ENCODE measurements at regions not wholly inside any gene's neighbourhood (a gene's known extent, or its start where the extent isn't known, plus 50 kb on each side); places are given as distances from the start of the nearest gene placed in this dataset.

- TF ChIP-seq CTCF (tag by site-specific recombination; IDR thresholded peaks at IDR 0.05) = no peak
- TF ChIP-seq ZNF292 (tag by site-specific recombination; IDR thresholded peaks at IDR 0.05; ENCODE audit: borderline replicate concordance, low read depth) = no peak
- TF ChIP-seq ZNF146 (tag by site-specific recombination; IDR thresholded peaks at IDR 0.05) = no peak
- no peak for TF ChIP-seq SP2 (tag by site-specific recombination; IDR thresholded peaks at IDR 0.05)
- no peak for TF ChIP-seq ZNF664 (tag by site-specific recombination; IDR thresholded peaks at IDR 0.05)
- no peak for TF ChIP-seq ZNF560 (tag by site-specific recombination; IDR thresholded peaks at IDR 0.05; ENCODE audit: borderline replicate concordance)
- TF ChIP-seq ZNF362 (tag by site-specific recombination; IDR thresholded peaks at IDR 0.05) = no peak
- no peak for TF ChIP-seq ZNF623 (tag by site-specific recombination; IDR thresholded peaks at IDR 0.05)
- TF ChIP-seq ZNF704 (tag by site-specific recombination; IDR thresholded peaks at IDR 0.05) = no peak
- no peak for TF ChIP-seq YY1 (tag by site-specific recombination; IDR thresholded peaks at IDR 0.05)
Measured at GRCh38 chr18:44557616-44558151, 123.0 kb upstream of the SETBP1 start.

All from HEK293 (cell line).